GM13976 (cell line): ENCODE measurements at regions not wholly inside any gene's neighbourhood (a gene's known extent, or its start where the extent isn't known, plus 50 kb on each side); places are given as distances from the start of the nearest gene placed in this dataset.

Experiments used
- DNase-seq: peaks from one replicate; pipeline ENCODE4 v3.0.0; 2012; ENCODE audit warnings: low spot score
- in situ Hi-C: fragments of 300-500 bp; cut with MboI; formaldehyde crosslinking; loops from one replicate; pipeline ENCODE4 v1.12.0; 2022; ENCODE audit warnings: low sequenced_read_pairs, mixed read lengths, inconsistent platforms; ENCODE audit not compliant: unreplicated experiment
- TF ChIP-seq, protein P1 (sequence below): IDR thresholded peaks from 2 replicates; pipeline ENCODE4 v1.5.1; 2012; ENCODE audit warnings: borderline replicate concordance, mild to moderate bottlenecking; ENCODE audit not compliant: insufficient read depth; ENCODE audit errors: extremely low read depth, missing control alignments, control extremely low read depth

DNA sequence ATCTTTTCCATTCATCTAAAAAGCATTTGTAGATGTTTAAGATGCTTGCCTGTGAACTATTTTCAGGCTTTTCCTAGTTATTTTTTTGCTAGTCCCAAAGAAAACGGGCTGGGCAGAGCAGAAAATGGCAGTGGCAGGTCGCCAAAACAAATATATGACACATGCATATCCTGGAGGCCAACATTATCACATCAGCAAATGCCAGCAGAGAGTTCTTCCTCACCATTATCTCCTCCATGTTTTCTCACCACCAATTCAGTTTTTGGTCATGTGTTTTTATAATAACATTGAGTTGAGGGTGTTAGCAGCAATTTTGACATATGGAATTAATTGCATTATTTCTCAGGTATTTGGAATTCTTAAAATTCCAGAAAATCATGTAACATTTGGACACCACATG lies 97.9 kb upstream of the EOLA2 start:
- in situ Hi-C loops: no loop called here
- no peak for DNase-seq
- TF ChIP-seq, protein P1, sequence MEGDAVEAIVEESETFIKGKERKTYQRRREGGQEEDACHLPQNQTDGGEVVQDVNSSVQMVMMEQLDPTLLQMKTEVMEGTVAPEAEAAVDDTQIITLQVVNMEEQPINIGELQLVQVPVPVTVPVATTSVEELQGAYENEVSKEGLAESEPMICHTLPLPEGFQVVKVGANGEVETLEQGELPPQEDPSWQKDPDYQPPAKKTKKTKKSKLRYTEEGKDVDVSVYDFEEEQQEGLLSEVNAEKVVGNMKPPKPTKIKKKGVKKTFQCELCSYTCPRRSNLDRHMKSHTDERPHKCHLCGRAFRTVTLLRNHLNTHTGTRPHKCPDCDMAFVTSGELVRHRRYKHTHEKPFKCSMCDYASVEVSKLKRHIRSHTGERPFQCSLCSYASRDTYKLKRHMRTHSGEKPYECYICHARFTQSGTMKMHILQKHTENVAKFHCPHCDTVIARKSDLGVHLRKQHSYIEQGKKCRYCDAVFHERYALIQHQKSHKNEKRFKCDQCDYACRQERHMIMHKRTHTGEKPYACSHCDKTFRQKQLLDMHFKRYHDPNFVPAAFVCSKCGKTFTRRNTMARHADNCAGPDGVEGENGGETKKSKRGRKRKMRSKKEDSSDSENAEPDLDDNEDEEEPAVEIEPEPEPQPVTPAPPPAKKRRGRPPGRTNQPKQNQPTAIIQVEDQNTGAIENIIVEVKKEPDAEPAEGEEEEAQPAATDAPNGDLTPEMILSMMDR: no peak

DNA sequence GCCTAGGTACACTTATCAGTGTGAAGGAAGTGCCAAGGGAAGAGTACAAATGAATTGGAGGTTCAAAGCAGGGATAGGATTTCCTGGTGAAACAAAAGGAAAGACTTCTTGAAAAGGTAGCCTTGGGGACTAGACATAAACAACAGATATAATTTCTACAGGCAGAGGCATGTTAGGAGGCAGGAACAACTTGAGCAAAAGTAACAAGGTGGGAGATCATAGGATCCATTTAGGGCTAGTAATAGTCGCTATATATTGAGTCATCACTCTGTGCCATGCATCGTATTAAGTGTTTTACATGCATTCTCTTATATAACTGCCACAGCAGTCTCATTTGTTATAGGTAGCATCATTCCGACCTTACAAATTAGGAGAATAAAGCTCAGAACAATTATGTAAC lies 98.3 kb upstream of the EOLA2 start:
- no peak for DNase-seq
- in situ Hi-C loops: no loop called here
- TF ChIP-seq, protein P1: no peak

DNA sequence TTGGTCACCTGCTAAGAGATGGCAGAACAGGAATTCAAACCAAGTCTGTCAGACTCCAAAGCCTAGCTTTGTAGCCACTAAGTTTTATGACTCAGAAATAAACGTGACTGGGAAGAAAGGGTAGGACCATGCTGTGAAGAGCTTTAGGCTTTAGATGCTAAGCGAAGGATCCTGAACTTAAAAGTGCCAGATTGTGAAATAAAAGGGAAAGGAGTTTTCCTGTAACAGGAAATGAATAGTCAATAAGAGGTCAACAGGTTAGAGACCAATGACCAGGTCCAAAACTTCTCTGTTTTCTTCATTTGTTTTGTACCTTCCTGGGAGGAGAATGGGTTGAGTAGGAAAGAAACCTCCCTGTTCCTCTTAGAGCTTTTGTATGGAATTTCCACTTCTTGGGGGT lies 98.8 kb upstream of the EOLA2 start:
- TF ChIP-seq, protein P1: no peak
- in situ Hi-C loops: no loop called here
- no peak for DNase-seq

DNA sequence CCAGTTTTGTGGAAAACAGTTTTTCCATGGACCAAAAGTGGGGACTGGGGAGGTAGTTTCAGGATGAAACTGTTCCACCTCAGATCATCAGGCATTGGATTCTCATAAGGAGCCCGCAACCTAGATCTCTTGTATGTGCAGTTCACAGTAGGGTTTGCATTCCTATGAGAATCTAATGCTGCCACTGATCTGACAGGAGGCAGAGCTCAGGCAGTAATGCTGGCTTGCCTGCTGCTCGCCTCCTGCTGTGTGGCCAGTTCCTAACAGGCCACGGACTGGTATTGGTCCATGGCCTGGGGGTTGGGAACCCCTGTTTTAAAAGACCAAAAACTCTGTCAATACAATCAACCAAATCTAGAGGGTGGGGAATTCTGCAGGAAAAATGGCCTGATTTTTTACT lies 100.0 kb upstream of the EOLA2 start:
- DNase-seq: no peak
- TF ChIP-seq, protein P1: no peak
- in situ Hi-C loops: no loop called here

DNA sequence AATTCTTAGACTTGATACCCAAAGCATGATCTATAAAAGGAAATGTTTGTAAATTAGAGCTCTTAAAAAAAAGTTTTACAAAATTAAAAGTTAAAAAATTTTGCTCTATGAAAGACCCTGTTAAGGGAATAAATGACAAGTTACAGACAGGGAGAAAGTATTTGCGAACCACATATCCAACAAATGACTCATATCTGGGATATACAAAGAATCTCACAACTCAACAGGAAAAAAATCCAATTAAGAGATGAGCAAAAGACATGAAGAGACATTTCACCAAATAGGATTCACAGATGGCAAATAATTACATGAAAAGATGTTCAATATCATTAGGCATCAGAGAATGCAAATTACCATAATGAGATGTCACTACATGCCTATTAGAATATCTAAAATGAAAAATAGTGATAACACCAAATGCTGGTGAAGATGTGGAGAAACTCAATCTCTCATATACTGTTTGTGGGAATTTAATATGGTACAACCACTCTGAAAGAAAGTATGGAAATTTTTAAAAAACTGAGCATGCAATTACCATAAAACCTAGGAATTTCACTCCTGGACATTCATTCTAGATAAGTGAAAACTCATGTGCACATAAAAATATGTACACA lies 100.8 kb upstream of the EOLA2 start:
- TF ChIP-seq, protein P1: no peak
- DNase-seq: no peak
- in situ Hi-C loops: no loop called here

DNA sequence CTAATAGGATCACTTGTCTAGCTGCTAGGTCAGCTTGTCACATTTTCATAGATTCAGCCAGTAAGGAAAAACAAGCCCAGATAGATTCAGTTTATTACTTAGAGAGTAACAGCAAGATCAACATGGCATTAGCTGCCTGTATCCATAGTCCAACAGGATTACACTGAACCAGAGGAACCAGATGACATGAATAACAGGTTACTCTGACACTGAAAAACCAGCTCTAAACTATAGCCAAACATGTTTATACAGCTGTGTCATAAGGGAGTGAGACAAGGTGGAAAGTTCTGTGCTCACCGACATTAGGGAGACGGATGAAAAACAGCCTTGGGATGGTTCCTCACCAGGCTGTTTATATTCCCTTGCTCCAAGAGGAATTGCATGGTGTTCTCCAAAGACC lies 102.9 kb upstream of the EOLA2 start:
- in situ Hi-C loops: no loop called here
- TF ChIP-seq, protein P1: no peak
- no peak for DNase-seq
